ENCODE measurements at regions not wholly inside any gene's neighbourhood (a gene's known extent, or its start where the extent isn't known, plus 50 kb on each side); places are given as distances from the start of the nearest gene placed in this dataset.
A peak's percentile ranks its signal among the peaks of the same experiment; 100 is the strongest.

DNA sequence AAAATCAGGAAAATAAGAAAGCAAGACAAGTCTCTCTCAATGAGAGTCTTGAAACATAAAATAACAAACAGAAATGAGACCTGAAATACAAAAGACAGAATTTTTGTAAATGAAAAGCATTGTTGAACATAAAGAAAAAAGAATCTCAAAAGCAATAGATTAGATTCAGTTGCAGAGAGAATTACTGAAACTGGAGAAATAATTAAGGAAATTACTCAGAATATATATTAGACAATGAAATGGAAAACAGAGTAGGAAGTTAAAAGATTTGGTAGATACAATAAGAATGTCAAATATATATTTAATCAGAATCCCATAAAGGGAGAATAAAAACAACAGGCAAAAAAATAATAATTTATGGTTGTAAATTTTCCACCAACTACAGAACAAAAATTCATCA lies 308.3 kb downstream of the CRPPA start:
- TF ChIP-seq EGR1 (IDR thresholded peaks at IDR 0.05) (no peak), EP300 (IDR thresholded peaks at IDR 0.05; ENCODE audit: borderline replicate concordance) (no peak), TEAD4 (IDR thresholded peaks at IDR 0.05) (no peak), YY1 (IDR thresholded peaks at IDR 0.05; ENCODE audit: low read depth) (no peak)
- TF ChIP-seq, protein P1, sequence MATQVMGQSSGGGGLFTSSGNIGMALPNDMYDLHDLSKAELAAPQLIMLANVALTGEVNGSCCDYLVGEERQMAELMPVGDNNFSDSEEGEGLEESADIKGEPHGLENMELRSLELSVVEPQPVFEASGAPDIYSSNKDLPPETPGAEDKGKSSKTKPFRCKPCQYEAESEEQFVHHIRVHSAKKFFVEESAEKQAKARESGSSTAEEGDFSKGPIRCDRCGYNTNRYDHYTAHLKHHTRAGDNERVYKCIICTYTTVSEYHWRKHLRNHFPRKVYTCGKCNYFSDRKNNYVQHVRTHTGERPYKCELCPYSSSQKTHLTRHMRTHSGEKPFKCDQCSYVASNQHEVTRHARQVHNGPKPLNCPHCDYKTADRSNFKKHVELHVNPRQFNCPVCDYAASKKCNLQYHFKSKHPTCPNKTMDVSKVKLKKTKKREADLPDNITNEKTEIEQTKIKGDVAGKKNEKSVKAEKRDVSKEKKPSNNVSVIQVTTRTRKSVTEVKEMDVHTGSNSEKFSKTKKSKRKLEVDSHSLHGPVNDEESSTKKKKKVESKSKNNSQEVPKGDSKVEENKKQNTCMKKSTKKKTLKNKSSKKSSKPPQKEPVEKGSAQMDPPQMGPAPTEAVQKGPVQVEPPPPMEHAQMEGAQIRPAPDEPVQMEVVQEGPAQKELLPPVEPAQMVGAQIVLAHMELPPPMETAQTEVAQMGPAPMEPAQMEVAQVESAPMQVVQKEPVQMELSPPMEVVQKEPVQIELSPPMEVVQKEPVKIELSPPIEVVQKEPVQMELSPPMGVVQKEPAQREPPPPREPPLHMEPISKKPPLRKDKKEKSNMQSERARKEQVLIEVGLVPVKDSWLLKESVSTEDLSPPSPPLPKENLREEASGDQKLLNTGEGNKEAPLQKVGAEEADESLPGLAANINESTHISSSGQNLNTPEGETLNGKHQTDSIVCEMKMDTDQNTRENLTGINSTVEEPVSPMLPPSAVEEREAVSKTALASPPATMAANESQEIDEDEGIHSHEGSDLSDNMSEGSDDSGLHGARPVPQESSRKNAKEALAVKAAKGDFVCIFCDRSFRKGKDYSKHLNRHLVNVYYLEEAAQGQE (IDR thresholded peaks at IDR 0.05; ENCODE audit: low read depth) = no peak

GRCh38 chr7:16106869-16107268 lies 314.5 kb downstream of the CRPPA start:
- TF ChIP-seq NFIC (IDR thresholded peaks at IDR 0.05) (no peak), EGR1 (IDR thresholded peaks at IDR 0.05) (no peak), TAF1 (IDR thresholded peaks at IDR 0.05; ENCODE audit: low read depth) (no peak), ZBTB7A (IDR thresholded peaks at IDR 0.05; ENCODE audit: low read depth) (no peak), YY1 (IDR thresholded peaks at IDR 0.05; ENCODE audit: low read depth) (no peak), RAD21 (IDR thresholded peaks at IDR 0.05; ENCODE audit: low read depth) (no peak), TCF12 (IDR thresholded peaks at IDR 0.05; ENCODE audit: low read depth) (no peak), CEBPB (IDR thresholded peaks at IDR 0.05) (no peak), TEAD4 (IDR thresholded peaks at IDR 0.05) (no peak), EP300 (IDR thresholded peaks at IDR 0.05; ENCODE audit: borderline replicate concordance) (no peak), CREB1 (IDR thresholded peaks at IDR 0.05; ENCODE audit: low read depth) (no peak), FOXM1 (IDR thresholded peaks at IDR 0.05; ENCODE audit: borderline replicate concordance, low read depth) (no peak), USF1 (IDR thresholded peaks at IDR 0.05) (no peak)
- TF ChIP-seq, protein P2, sequence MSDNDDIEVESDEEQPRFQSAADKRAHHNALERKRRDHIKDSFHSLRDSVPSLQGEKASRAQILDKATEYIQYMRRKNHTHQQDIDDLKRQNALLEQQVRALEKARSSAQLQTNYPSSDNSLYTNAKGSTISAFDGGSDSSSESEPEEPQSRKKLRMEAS (IDR thresholded peaks at IDR 0.05) = no peak
- TF ChIP-seq, protein P1 (IDR thresholded peaks at IDR 0.05; ENCODE audit: low read depth) = no peak

DNA sequence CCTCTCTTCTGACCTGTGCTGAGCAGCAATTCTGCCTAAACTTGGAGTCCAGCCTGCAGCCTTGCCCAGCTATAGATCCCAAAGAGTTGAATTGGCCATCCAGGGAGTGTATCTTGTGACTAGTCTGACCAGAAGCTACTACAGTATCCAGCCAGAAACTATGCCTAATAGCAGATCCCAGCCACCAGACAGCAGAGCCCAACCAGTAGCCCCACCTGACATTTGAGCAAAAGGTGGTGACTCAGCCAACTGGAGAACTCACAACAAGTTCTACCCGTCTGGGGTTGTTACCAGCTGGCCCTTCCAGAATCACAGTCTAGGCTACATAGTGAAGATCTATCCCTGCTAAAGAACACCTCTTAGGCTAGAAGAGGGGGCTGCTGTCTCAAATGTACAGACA lies 315.0 kb downstream of the CRPPA start:
- TF ChIP-seq FOXM1 (IDR thresholded peaks at IDR 0.05; ENCODE audit: borderline replicate concordance, low read depth) (no peak), EP300 (IDR thresholded peaks at IDR 0.05; ENCODE audit: borderline replicate concordance) (no peak), RAD21 (IDR thresholded peaks at IDR 0.05; ENCODE audit: low read depth) (no peak), TAF1 (IDR thresholded peaks at IDR 0.05; ENCODE audit: low read depth) (no peak), EGR1 (IDR thresholded peaks at IDR 0.05) (no peak), TEAD4 (IDR thresholded peaks at IDR 0.05) (no peak), CREB1 (IDR thresholded peaks at IDR 0.05; ENCODE audit: low read depth) (no peak), CEBPB (IDR thresholded peaks at IDR 0.05) (no peak), NFIC (IDR thresholded peaks at IDR 0.05) (no peak), USF1 (IDR thresholded peaks at IDR 0.05) (no peak), TCF12 (IDR thresholded peaks at IDR 0.05; ENCODE audit: low read depth) (no peak), YY1 (IDR thresholded peaks at IDR 0.05; ENCODE audit: low read depth) (no peak)
- TF ChIP-seq, protein P2 (IDR thresholded peaks at IDR 0.05) = no peak

DNA sequence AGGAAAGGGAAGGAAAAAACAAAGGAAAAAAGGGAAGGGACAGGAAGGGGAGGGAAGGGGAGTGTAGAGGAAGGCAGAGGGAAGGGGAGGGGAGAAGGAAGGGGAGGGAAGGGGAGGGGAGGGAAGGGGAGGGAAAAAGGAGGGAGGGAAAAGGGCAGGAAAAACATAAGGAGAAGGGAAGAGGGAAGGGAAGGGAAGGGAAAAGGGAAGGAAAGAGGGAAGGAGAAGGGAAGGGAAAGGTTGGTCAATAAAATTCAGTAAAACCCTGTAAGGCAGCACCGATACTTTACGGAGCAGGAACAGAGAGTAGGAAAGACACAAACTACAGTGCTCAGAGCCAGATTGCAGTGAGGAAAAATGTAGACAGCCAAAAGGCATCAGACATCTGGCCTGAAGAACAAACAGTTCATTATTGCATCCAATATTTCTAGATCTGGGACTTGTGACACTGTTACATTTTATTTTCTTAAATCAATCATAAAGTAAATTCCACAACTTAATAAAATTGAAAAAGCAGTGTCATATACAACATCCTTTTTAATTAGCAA lies 322.0 kb downstream of the CRPPA start:
- TF ChIP-seq YY1 (IDR thresholded peaks at IDR 0.05; ENCODE audit: low read depth) = no peak
- no peak for TF ChIP-seq TAF1 (IDR thresholded peaks at IDR 0.05; ENCODE audit: low read depth)
- TF ChIP-seq NFIC (IDR thresholded peaks at IDR 0.05) = no peak
- no peak for TF ChIP-seq USF1 (IDR thresholded peaks at IDR 0.05)
- no peak for TF ChIP-seq CREB1 (IDR thresholded peaks at IDR 0.05; ENCODE audit: low read depth)
- TF ChIP-seq, protein P2 (IDR thresholded peaks at IDR 0.05) = no peak
- TF ChIP-seq FOXM1 (IDR thresholded peaks at IDR 0.05; ENCODE audit: borderline replicate concordance, low read depth) = no peak
- no peak for TF ChIP-seq ZBTB7A (IDR thresholded peaks at IDR 0.05; ENCODE audit: low read depth)

DNA sequence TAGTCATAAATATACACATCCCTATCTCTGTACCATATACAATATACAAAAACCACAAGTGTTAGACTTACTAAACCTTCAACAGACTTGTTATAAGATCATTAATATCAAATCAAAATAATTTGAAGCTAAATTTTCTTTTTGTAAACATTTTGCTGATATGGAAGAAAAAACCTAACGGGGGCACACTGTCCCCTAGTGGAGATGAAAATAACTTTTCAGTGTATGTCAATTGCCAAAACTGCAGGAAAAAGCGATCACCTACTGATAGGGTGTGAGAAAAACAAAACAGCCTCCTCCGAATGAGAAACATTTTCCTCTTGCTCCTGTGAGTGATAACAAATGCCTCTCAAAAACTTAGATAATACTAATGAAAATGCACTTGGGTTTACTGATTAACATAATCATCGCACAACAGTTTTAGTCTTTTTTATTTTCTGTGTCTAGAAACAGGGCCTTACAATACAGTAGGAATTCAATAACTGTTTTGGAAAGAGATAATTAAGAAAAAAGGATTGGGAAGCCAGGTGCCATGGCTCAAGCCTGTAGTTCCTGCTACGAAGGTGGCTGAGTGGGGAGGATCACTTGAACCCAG lies 322.7 kb downstream of the CRPPA start:
- no peak for TF ChIP-seq ZBTB7A (IDR thresholded peaks at IDR 0.05; ENCODE audit: low read depth)
- no peak for TF ChIP-seq EGR1 (IDR thresholded peaks at IDR 0.05)
- no peak for TF ChIP-seq EP300 (IDR thresholded peaks at IDR 0.05; ENCODE audit: borderline replicate concordance)
- TF ChIP-seq RAD21 (IDR thresholded peaks at IDR 0.05; ENCODE audit: low read depth) = peak; percentile 88
- TF ChIP-seq TCF12 (IDR thresholded peaks at IDR 0.05; ENCODE audit: low read depth) = no peak
- TF ChIP-seq, protein P2 (IDR thresholded peaks at IDR 0.05) = no peak
- TF ChIP-seq, protein P1 (IDR thresholded peaks at IDR 0.05; ENCODE audit: low read depth) = no peak
- TF ChIP-seq YY1 (IDR thresholded peaks at IDR 0.05; ENCODE audit: low read depth) = no peak
